ENCODE measurements at regions not wholly inside any gene's neighbourhood (a gene's known extent, or its start where the extent isn't known, plus 50 kb on each side); places are given as distances from the start of the nearest gene placed in this dataset.

GRCh38 chr10:8402576-8402975 lies 348.1 kb downstream of the GATA3 start:
- Histone ChIP-seq H2AFZ (ENCODE audit: low read depth, low read length, poor library complexity, severe bottlenecking) (no peak overlapping the region), H3K9me3 (ENCODE audit: control insufficient read depth in 1 of 2, insufficient read depth in 1 of 2, low read depth in 1 of 2, low read length in 2 of 2) (no peaks in the 10 kb centered on the region; a peak in 1 of 4 replicates), H3K4me2 (ENCODE audit: low read length) (no peak overlapping the region), H3K27ac (ENCODE audit: low read depth, low read length) (no peak overlapping the region), H3K27me3 (ENCODE audit: insufficient read depth, low read length) (no peaks in the 10 kb centered on the region), H4K20me1 (ENCODE audit: insufficient read depth) (no peaks in the 10 kb centered on the region), H3K4me3 (replicated peaks in 1 of 2; ENCODE audit: low read depth in 1 of 2, low read length in 2 of 2) (no peak overlapping the region), H3K79me2 (ENCODE audit: insufficient read depth, low read length) (no peaks in the 10 kb centered on the region), H3K36me3 (ENCODE audit: control insufficient read depth in 1 of 2, insufficient read depth in 2 of 2, low read length in 2 of 2) (no peaks in the 10 kb centered on the region), H3K4me1 (ENCODE audit: control insufficient read depth in 1 of 2, insufficient read depth in 2 of 2, low read length in 2 of 2) (no peaks in the 10 kb centered on the region), H3K9ac (ENCODE audit: low read length) (no peak overlapping the region), H3K9me2 (ENCODE audit: insufficient read depth) (no peaks in the 10 kb centered on the region)
- CTCF ChIA-PET, result no interaction called here
- POLR2A ChIA-PET, result no interaction called here
- RAD21 ChIA-PET (ENCODE audit: low non-redundant PET in 1 of 2, low total read pairs in 2 of 2, uncharacterized antibody in 2 of 2, unreplicated experiment in 2 of 2), result no interaction called here
- intact Hi-C loops (cut with micrococcal nuclease), result no loop called here
- TF ChIP-seq FOSL1 (IDR thresholded peaks at IDR 0.05; ENCODE audit: low read depth) (no peak), SP1 (IDR thresholded peaks at IDR 0.05; ENCODE audit: low read depth) (no peak), POLR2AphosphoS5 (IDR thresholded peaks at IDR 0.05; ENCODE audit: low read depth, low read length) (no peak), ZFX (IDR thresholded peaks at IDR 0.05) (no peak)
- no TSS peak for BruUV-seq (replicated peaks)
- no peak for ATAC-seq
- no peak for DNase-seq (ENCODE audit: low read depth, low spot score)

GRCh38 chr10:8403711-8404371 lies 349.4 kb downstream of the GATA3 start:
- Histone ChIP-seq H3K9me2 (ENCODE audit: insufficient read depth) (no peaks in the 10 kb centered on the region), H3K9me3 (ENCODE audit: control insufficient read depth in 1 of 2, insufficient read depth in 1 of 2, low read depth in 1 of 2, low read length in 2 of 2) (no peaks in the 10 kb centered on the region; a peak in 1 of 4 replicates), H3K79me2 (ENCODE audit: insufficient read depth, low read length) (no peaks in the 10 kb centered on the region), H3K4me2 (ENCODE audit: low read length) (no peak overlapping the region), H3K27me3 (ENCODE audit: insufficient read depth, low read length) (no peaks in the 10 kb centered on the region), H3K4me1 (ENCODE audit: control insufficient read depth in 1 of 2, insufficient read depth in 2 of 2, low read length in 2 of 2) (no peaks in the 10 kb centered on the region), H2AFZ (ENCODE audit: low read depth, low read length, poor library complexity, severe bottlenecking) (no peak overlapping the region), H3K36me3 (ENCODE audit: control insufficient read depth in 1 of 2, insufficient read depth in 2 of 2, low read length in 2 of 2) (no peaks in the 10 kb centered on the region), H3K9ac (ENCODE audit: low read length) (no peak overlapping the region), H4K20me1 (ENCODE audit: insufficient read depth) (no peaks in the 10 kb centered on the region), H3K4me3 (replicated peaks in 1 of 2; ENCODE audit: low read depth in 1 of 2, low read length in 2 of 2) (no peak overlapping the region), H3K27ac (ENCODE audit: low read depth, low read length) (no peak overlapping the region)
- RAD21 ChIA-PET (ENCODE audit: low non-redundant PET in 1 of 2, low total read pairs in 2 of 2, uncharacterized antibody in 2 of 2, unreplicated experiment in 2 of 2), result no interaction called here
- no TSS peak for BruUV-seq (replicated peaks)
- DNase-seq (ENCODE audit: low read depth, low spot score) (no peak), ATAC-seq (no peak)
- intact Hi-C loops (cut with micrococcal nuclease), result no loop called here
- POLR2A ChIA-PET, result no interaction called here
- CTCF ChIA-PET, result no interaction called here
- 0 out of 6 replicates have a peak, but pooled peaks of 2 of the 3 experiments have one; percentile 5 to 7 for TF ChIP-seq CTCF (IDR thresholded peaks at IDR 0.05 in 2 of 3, conservative IDR thresholded peaks at IDR 0.05 in 1 of 3; ENCODE audit: borderline replicate concordance in 1 of 3, insufficient read depth in 1 of 3, low read depth in 2 of 3, low read length in 2 of 3)
- no peak for TF ChIP-seq RAD21 (IDR thresholded peaks at IDR 0.05; ENCODE audit: low read depth)

Data from HCT116 (cell line).